ENCODE measurements at regions not wholly inside any gene's neighbourhood (a gene's known extent, or its start where the extent isn't known, plus 50 kb on each side); places are given as distances from the start of the nearest gene placed in this dataset.
"Not testable (repeated sequence)": the region's sequence is repeated elsewhere in the genome, so short reads cannot be mapped to it uniquely, and the experiment has no call there.

GRCh38 chr9:80485420-80486250, 913.9 kb downstream of the TLE4 start:
- no peaks in the 10 kb centered on the region for H3K27me3 ChIP-seq (ENCODE audit: low read length)
- no peaks in the 10 kb centered on the region; the same call in 1 of the 2 replicates for H3K9me3 ChIP-seq (ENCODE audit: insufficient read depth, low read length)
- no peak overlapping the region for H2AFZ ChIP-seq (ENCODE audit: low read depth, low read length, severe bottlenecking)
- no peak overlapping the region for H3K9ac ChIP-seq (ENCODE audit: low read length)
- H3K36me3 ChIP-seq (ENCODE audit: low read length): no peaks in the 10 kb centered on the region
- H3K4me3 ChIP-seq (ENCODE audit: insufficient read depth, low read length, poor library complexity, severe bottlenecking): no peak overlapping the region
- no peak overlapping the region for H3K27ac ChIP-seq (ENCODE audit: low read depth, low read length)
- 0 out of 2 replicates have a peak, but pooled peaks cover 3% of the 10 kb centered on the region for H3K9me2 ChIP-seq (replicated peaks; ENCODE audit: insufficient read depth, low read length)
- H3K79me2 ChIP-seq (ENCODE audit: insufficient read depth, low read length): no peaks in the 10 kb centered on the region
- no peaks in the 10 kb centered on the region for H4K20me1 ChIP-seq (ENCODE audit: low read depth, low read length)
- no peak overlapping the region for H3K4me2 ChIP-seq (ENCODE audit: low read depth, low read length, poor library complexity, severe bottlenecking)
- H3F3A ChIP-seq (ENCODE audit: insufficient read depth): no peaks in the 10 kb centered on the region
- TF ChIP-seq CTCF (IDR thresholded peaks at IDR 0.05; ENCODE audit: insufficient read depth, low read length, poor library complexity, severe bottlenecking): no peak
- no peak for TF ChIP-seq EZH2phosphoT487 (conservative IDR thresholded peaks at IDR 0.05; ENCODE audit: low read length)

GRCh38 chr9:80482251-80482650, 910.5 kb downstream of the TLE4 start:
- H3K27ac ChIP-seq (ENCODE audit: low read depth, low read length): not testable (repeated sequence)

GRCh38 chr9:80467632-80468031, 895.9 kb downstream of the TLE4 start:
- H3K9ac ChIP-seq (ENCODE audit: low read length): no peak overlapping the region
- no peak overlapping the region for H2AFZ ChIP-seq (ENCODE audit: low read depth, low read length, severe bottlenecking)
- no peaks in the 10 kb centered on the region for H3K79me2 ChIP-seq (ENCODE audit: insufficient read depth, low read length)
- H3K27ac ChIP-seq (ENCODE audit: low read depth, low read length): no peak overlapping the region
- no peaks in the 10 kb centered on the region for H3K36me3 ChIP-seq (ENCODE audit: low read length)
- no peaks in the 10 kb centered on the region for H3K27me3 ChIP-seq (ENCODE audit: low read length)
- H4K20me1 ChIP-seq (ENCODE audit: low read depth, low read length): no peaks in the 10 kb centered on the region
- H3F3A ChIP-seq (ENCODE audit: insufficient read depth): no peaks in the 10 kb centered on the region
- H3K9me3 ChIP-seq (ENCODE audit: insufficient read depth, low read length): no peaks in the 10 kb centered on the region
- no peak overlapping the region for H3K4me2 ChIP-seq (ENCODE audit: low read depth, low read length, poor library complexity, severe bottlenecking)
- no peak for TF ChIP-seq CTCF (IDR thresholded peaks at IDR 0.05; ENCODE audit: insufficient read depth, low read length, poor library complexity, severe bottlenecking)
- no peak for TF ChIP-seq EZH2phosphoT487 (conservative IDR thresholded peaks at IDR 0.05; ENCODE audit: low read length)
- no peaks in the 10 kb centered on the region for H3K9me2 ChIP-seq (replicated peaks; ENCODE audit: insufficient read depth, low read length)
- H3K4me3 ChIP-seq (ENCODE audit: insufficient read depth, low read length, poor library complexity, severe bottlenecking): no peak overlapping the region

More at GRCh38 chr9:80482251-80482650, 910.5 kb downstream of the TLE4 start:
- not testable (repeated sequence) for H3K36me3 ChIP-seq (ENCODE audit: low read length); H3K79me2 ChIP-seq (ENCODE audit: insufficient read depth, low read length); H3K9me2 ChIP-seq (replicated peaks; ENCODE audit: insufficient read depth, low read length); H3K27me3 ChIP-seq (ENCODE audit: low read length); H4K20me1 ChIP-seq (ENCODE audit: low read depth, low read length); H3K4me2 ChIP-seq (ENCODE audit: low read depth, low read length, poor library complexity, severe bottlenecking); H3K9ac ChIP-seq (ENCODE audit: low read length); H3F3A ChIP-seq (ENCODE audit: insufficient read depth); H3K9me3 ChIP-seq (ENCODE audit: insufficient read depth, low read length); H2AFZ ChIP-seq (ENCODE audit: low read depth, low read length, severe bottlenecking); H3K4me3 ChIP-seq (ENCODE audit: insufficient read depth, low read length, poor library complexity, severe bottlenecking)

GRCh38 chr9:80465556-80465955, 893.8 kb downstream of the TLE4 start:
- no peaks in the 10 kb centered on the region for H3K27me3 ChIP-seq (ENCODE audit: low read length)
- no peaks in the 10 kb centered on the region for H3F3A ChIP-seq (ENCODE audit: insufficient read depth)
- H3K27ac ChIP-seq (ENCODE audit: low read depth, low read length): no peak overlapping the region
- no peak overlapping the region for H3K4me3 ChIP-seq (ENCODE audit: insufficient read depth, low read length, poor library complexity, severe bottlenecking)
- H4K20me1 ChIP-seq (ENCODE audit: low read depth, low read length): no peaks in the 10 kb centered on the region
- no peaks in the 10 kb centered on the region for H3K9me3 ChIP-seq (ENCODE audit: insufficient read depth, low read length)
- no peak overlapping the region for H2AFZ ChIP-seq (ENCODE audit: low read depth, low read length, severe bottlenecking)
- TF ChIP-seq EZH2phosphoT487 (conservative IDR thresholded peaks at IDR 0.05; ENCODE audit: low read length): no peak
- TF ChIP-seq CTCF (IDR thresholded peaks at IDR 0.05; ENCODE audit: insufficient read depth, low read length, poor library complexity, severe bottlenecking): no peak
- H3K9ac ChIP-seq (ENCODE audit: low read length): no peak overlapping the region
- no peaks in the 10 kb centered on the region for H3K9me2 ChIP-seq (replicated peaks; ENCODE audit: insufficient read depth, low read length)
- no peaks in the 10 kb centered on the region for H3K36me3 ChIP-seq (ENCODE audit: low read length)
- no peaks in the 10 kb centered on the region for H3K79me2 ChIP-seq (ENCODE audit: insufficient read depth, low read length)
- no peak overlapping the region for H3K4me2 ChIP-seq (ENCODE audit: low read depth, low read length, poor library complexity, severe bottlenecking)
